CD4-positive, CD25-positive, alpha-beta regulatory T cell (primary cell): ENCODE measurements at regions not wholly inside any gene's neighbourhood (a gene's known extent, or its start where the extent isn't known, plus 50 kb on each side); places are given as distances from the start of the nearest gene placed in this dataset.

Experiments
- ATAC-seq, 2 donors: fragments of 150-1000 bp; cut with Tn5 transposase; one replicate each; pipeline ENCODE4 v1.10.0; 2021; ENCODE audit warnings: low read depth in 2 of 2, moderate number of reproducible peaks in 2 of 2, moderate library complexity in 1 of 2
- DNase-seq, 3 donors: peaks; one replicate each; pipeline versions ENCODE4 v3.0.0 to v3.0.0-alpha.2; 2012 to 2022; ENCODE audit warnings: mixed read lengths in 1 of 3
- H3K27ac ChIP-seq: one replicate; pipeline ENCODE4 v1.7.0; 2013; ENCODE audit warnings: mild to moderate bottlenecking, low read length; ENCODE audit not compliant: insufficient read depth, poor library complexity, severe bottlenecking
- H3K27me3 ChIP-seq: one replicate; pipeline ENCODE4 v1.7.0; 2013; ENCODE audit warnings: low read length; ENCODE audit not compliant: control insufficient read depth, insufficient read depth
- H3K36me3 ChIP-seq: one replicate; pipeline ENCODE4 v1.7.0; 2013; ENCODE audit warnings: mild to moderate bottlenecking, low read length, moderate library complexity; ENCODE audit not compliant: control insufficient read depth, insufficient read depth
- H3K4me1 ChIP-seq: 2 replicates; pipeline ENCODE4 v1.7.0; 2013; ENCODE audit warnings: mild to moderate bottlenecking, low read length; ENCODE audit not compliant: insufficient read depth, control insufficient read depth, poor library complexity, severe bottlenecking
- H3K4me3 ChIP-seq: one replicate; pipeline ENCODE4 v1.7.0; 2013; ENCODE audit warnings: low read depth, mild to moderate bottlenecking, low read length, moderate library complexity
- H3K9me3 ChIP-seq, 2 experiments: 1 replicate in 1 of 2; 2 replicates in 1 of 2; pipeline ENCODE4 v1.7.0; 2013; ENCODE audit warnings: low read length in 2 of 2, mild to moderate bottlenecking in 1 of 2, moderate library complexity in 1 of 2; ENCODE audit not compliant: control insufficient read depth in 2 of 2
- H3K27ac Mint-ChIP-seq, 3 donors: one replicate each; pipeline ENCODE4 v1.8.0; 2020 to 2022; ENCODE audit warnings: mild to moderate bottlenecking in 3 of 3, mixed read lengths in 3 of 3, moderate library complexity in 2 of 3
- H3K27me3 Mint-ChIP-seq: one replicate; pipeline ENCODE4 v1.8.0; 2022; ENCODE audit warnings: mild to moderate bottlenecking, mixed read lengths
- H3K36me3 Mint-ChIP-seq: one replicate; pipeline ENCODE4 v1.8.0; 2020; ENCODE audit warnings: mixed read lengths
- H3K4me1 Mint-ChIP-seq, 4 donors: one replicate each; pipeline ENCODE4 v1.8.0; 2020 to 2022; ENCODE audit warnings: mixed read lengths in 4 of 4, mild to moderate bottlenecking in 1 of 4
- H3K4me3 Mint-ChIP-seq, 4 donors: one replicate each; pipeline ENCODE4 v1.8.0; 2020 to 2022; ENCODE audit warnings: mild to moderate bottlenecking in 4 of 4, mixed read lengths in 4 of 4, moderate library complexity in 3 of 4
- H3K9me3 Mint-ChIP-seq, 7 donors: one replicate each; pipeline ENCODE4 v1.8.0; 2020 to 2022; ENCODE audit warnings: mixed read lengths in 7 of 7, mild to moderate bottlenecking in 3 of 7, moderate library complexity in 2 of 7

DNA sequence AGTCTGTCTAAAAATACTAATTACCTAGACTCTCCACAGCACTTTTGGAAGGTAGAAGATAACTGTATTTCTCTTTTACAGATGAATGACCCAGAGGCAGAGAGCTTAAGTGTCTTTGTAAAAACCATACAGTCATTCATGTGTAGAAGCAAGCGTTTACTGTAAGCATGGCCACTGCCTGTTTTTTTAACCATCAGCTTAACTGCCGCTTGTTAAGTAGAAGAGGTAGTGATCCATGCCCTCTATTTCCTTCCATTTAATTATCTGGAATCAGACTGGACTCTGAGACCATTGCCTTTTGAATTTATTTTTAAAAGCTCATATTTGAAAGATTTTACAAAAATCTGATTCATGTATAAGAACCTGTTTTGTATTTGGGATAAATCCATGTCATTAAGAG is 111.2 kb upstream of the TECRL start:
- Mint-ChIP-seq H3K9me3 (peaks cover 0 to 29% (median 3%) of the 10 kb centered on the region in 7 donors), H3K4me3 (no peak overlapping the region), H3K36me3 (no peaks in the 10 kb centered on the region), H3K27me3 (no peaks in the 10 kb centered on the region), H3K27ac (no peak overlapping the region), H3K4me1 (no peaks in the 10 kb centered on the region)
- no peak overlapping the region for H3K4me3 ChIP-seq
- H3K36me3 ChIP-seq = no peaks in the 10 kb centered on the region
- DNase-seq = no peak
- no peaks in the 10 kb centered on the region for H3K9me3 ChIP-seq
- no peak overlapping the region for H3K27ac ChIP-seq
- H3K27me3 ChIP-seq = no peaks in the 10 kb centered on the region
- no peaks in the 10 kb centered on the region for H3K4me1 ChIP-seq
- ATAC-seq = no peak

DNA sequence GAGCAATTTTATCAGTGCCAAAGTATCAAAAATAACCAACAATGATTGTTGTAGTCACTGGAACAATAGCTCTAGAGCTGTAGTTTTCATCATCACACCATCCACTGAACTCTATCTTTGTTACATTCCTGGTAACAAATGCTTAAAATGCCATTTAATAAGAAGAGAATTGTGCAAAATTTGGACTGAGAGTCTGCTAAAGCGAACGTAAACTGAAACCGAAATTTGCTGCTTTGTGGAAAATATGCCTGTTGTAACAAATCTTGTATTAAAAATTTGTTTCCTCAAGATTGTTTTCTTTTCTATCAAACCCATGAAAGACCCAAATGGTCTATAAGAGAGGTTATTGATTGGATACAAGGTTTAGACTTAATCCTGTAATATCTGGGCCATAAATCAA is 109.3 kb upstream of the TECRL start:
- Mint-ChIP-seq H3K27ac (no peak overlapping the region), H3K27me3 (no peaks in the 10 kb centered on the region), H3K9me3 (peaks cover 0 to 28% (median 3%) of the 10 kb centered on the region in 7 donors), H3K36me3 (no peaks in the 10 kb centered on the region), H3K4me1 (no peaks in the 10 kb centered on the region), H3K4me3 (no peak overlapping the region)
- DNase-seq (no peak), ATAC-seq (no peak)
- Histone ChIP-seq H3K27ac (no peak overlapping the region), H3K36me3 (no peaks in the 10 kb centered on the region), H3K27me3 (no peaks in the 10 kb centered on the region), H3K9me3 (no peaks in the 10 kb centered on the region), H3K4me3 (no peak overlapping the region), H3K4me1 (no peaks in the 10 kb centered on the region)

DNA sequence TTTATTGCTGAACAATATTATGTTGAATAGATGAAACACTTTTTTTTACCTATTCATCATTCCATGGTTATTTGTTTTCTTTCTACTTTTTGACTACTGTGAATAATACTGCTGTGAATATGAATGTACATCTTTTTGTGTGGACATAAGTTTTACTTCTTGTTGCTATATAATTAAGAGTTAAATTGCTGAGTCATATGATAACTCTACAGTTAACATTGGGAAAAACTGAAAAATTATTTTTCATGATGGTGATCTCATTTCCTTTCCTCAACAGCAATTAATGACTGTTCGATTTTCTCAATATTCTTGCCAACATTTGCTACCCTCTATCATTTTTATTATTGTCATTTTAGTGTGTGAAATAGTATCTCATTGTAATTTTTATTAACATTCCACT is 106.9 kb upstream of the TECRL start:
- ATAC-seq (no peak), DNase-seq (no peak)
- peaks cover 0 to 25% (median 4%) of the 10 kb centered on the region in 7 donors for H3K9me3 Mint-ChIP-seq
- Histone ChIP-seq H3K4me1 (no peaks in the 10 kb centered on the region), H3K9me3 (no peaks in the 10 kb centered on the region), H3K27ac (no peak overlapping the region), H3K27me3 (no peaks in the 10 kb centered on the region), H3K4me3 (no peak overlapping the region), H3K36me3 (no peaks in the 10 kb centered on the region)
- H3K36me3 Mint-ChIP-seq = no peaks in the 10 kb centered on the region
- H3K4me3 Mint-ChIP-seq = no peak overlapping the region
- H3K27me3 Mint-ChIP-seq = no peaks in the 10 kb centered on the region
- H3K4me1 Mint-ChIP-seq = no peaks in the 10 kb centered on the region
- no peak overlapping the region for H3K27ac Mint-ChIP-seq

DNA sequence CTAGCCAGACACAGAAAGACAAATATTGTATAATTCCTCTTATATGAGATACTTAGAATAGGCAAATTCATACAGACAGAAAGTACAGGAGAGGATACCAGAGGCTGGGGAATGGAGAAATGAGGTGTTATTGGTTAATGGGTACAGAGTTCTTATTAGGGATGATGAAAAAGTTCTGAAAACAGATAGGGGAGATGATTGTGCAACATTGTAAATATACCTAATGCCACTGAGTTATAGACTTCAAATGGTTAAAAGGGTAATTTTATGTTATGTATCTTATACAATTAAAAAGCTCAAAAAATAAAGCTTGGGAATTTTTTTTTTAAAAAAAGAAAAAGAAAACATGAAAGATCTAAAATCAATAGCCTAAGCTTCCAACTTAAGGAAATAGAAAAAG is 98.8 kb upstream of the TECRL start:
- no peak for DNase-seq
- H3K27ac Mint-ChIP-seq = no peak overlapping the region
- H3K4me3 Mint-ChIP-seq = no peak overlapping the region
- H3K36me3 ChIP-seq = no peaks in the 10 kb centered on the region
- no peaks in the 10 kb centered on the region for H3K4me1 ChIP-seq
- no peak for ATAC-seq
- H3K36me3 Mint-ChIP-seq = no peaks in the 10 kb centered on the region
- no peak overlapping the region for H3K4me3 ChIP-seq
- H3K27me3 Mint-ChIP-seq = no peaks in the 10 kb centered on the region
- peaks cover 0 to 5% of the 10 kb centered on the region in 2 experiments for H3K9me3 ChIP-seq
- H3K27ac ChIP-seq = no peak overlapping the region
- peaks cover 0 to 25% (median 3%) of the 10 kb centered on the region in 7 donors for H3K9me3 Mint-ChIP-seq
- no peaks in the 10 kb centered on the region for H3K4me1 Mint-ChIP-seq
- H3K27me3 ChIP-seq = no peaks in the 10 kb centered on the region

DNA sequence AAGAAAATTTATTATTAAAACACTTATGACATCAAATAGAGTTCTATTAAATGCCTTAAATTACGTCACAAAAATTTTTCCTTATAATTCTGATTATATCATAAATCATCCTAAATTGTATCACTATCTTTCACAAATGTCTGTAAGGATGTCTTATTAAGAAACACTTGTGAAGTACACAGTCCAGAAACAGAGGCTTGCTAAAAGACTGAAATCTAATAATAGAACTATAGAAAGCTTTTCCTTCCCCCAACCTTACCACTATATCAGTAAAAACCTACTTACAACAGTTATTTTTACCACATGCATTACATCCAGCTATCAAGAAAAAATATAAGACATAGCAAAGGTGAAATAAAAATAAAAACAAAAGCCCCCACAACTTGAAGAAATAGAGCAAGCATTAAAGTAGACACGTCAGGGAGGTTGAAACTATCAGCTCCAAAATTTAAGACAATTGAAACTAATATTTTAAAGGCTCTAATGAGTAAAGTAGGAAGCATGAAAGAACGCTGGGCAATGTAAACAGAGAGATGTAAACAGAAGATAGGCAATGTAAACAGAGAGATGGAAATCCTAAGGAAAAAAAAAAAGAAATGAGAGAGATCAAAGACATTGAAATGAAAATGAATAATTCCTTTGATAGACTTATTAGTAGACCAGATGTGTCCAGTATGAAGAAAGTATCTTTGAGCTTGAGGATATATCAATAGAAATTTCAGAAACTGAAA is 94.9 kb upstream of the TECRL start:
- peaks cover 0 to 32% (median 6%) of the 10 kb centered on the region in 7 donors for H3K9me3 Mint-ChIP-seq

DNA sequence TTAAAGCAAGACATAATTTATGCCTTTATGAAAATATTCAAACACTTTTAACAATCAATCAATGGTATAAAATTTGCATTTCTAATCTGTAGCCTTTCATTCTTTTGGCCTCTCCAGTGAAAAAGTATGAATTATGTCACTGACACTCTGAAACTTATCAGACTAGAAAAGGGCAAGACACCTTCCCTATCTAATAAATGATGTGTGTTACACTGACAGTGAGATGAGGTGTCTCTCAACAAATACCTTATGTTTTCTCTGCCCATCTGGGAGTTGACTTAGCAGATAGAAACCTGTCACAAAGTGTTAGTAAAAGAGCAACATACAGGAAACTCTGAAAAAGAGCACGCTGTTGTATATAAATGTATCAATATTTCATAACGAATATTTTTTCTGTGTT is 94.2 kb upstream of the TECRL start:
- Mint-ChIP-seq H3K4me1 (no peaks in the 10 kb centered on the region), H3K27me3 (no peaks in the 10 kb centered on the region), H3K27ac (no peak overlapping the region), H3K4me3 (no peak overlapping the region), H3K36me3 (no peaks in the 10 kb centered on the region), H3K9me3 (peaks cover 0 to 32% (median 6%) of the 10 kb centered on the region in 7 donors)
- Histone ChIP-seq H3K27me3 (no peaks in the 10 kb centered on the region), H3K4me1 (no peaks in the 10 kb centered on the region), H3K4me3 (no peak overlapping the region), H3K27ac (no peak overlapping the region), H3K36me3 (no peaks in the 10 kb centered on the region), H3K9me3 (peaks cover 0 to 9% of the 10 kb centered on the region in 2 experiments)
- DNase-seq = no peak
- no peak for ATAC-seq

More for the DNA sequence above, 94.9 kb upstream of the TECRL start:
- no peaks in the 10 kb centered on the region for H3K27me3 Mint-ChIP-seq
- no peak for DNase-seq
- H3K4me3 ChIP-seq = no peak overlapping the region
- H3K4me3 Mint-ChIP-seq = no peak overlapping the region
- H3K27me3 ChIP-seq = no peaks in the 10 kb centered on the region
- H3K27ac ChIP-seq = no peak overlapping the region
- H3K4me1 ChIP-seq = no peaks in the 10 kb centered on the region
- H3K4me1 Mint-ChIP-seq = no peaks in the 10 kb centered on the region
- H3K9me3 ChIP-seq = peaks cover 0 to 9% of the 10 kb centered on the region in 2 experiments
- H3K27ac Mint-ChIP-seq = no peak overlapping the region
- no peaks in the 10 kb centered on the region for H3K36me3 Mint-ChIP-seq
- no peaks in the 10 kb centered on the region for H3K36me3 ChIP-seq
- no peak for ATAC-seq

DNA sequence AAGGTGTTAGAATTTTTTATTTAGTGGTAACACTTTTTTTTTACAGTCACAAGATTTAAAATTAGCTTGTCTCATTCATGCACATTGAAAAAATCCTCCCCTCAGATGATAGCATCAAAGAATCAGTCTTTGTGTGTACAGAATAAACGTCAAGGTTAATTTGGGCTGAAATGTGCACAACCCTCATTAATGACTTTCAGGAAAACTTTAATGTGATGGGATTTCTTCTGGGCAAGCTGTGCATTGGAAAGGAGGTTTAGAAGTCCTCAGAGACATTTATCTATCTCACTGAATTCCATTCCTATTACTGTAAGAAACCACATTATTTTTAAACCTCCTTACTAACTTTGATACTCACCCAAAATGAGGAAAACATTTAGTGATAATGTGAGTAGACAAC is 88.2 kb upstream of the TECRL start:
- no peak overlapping the region for H3K4me3 ChIP-seq
- no peak for DNase-seq
- no peaks in the 10 kb centered on the region for H3K27me3 Mint-ChIP-seq
- no peak for ATAC-seq
- H3K27ac ChIP-seq = no peak overlapping the region
- H3K4me3 Mint-ChIP-seq = no peak overlapping the region
- no peak overlapping the region for H3K27ac Mint-ChIP-seq
- H3K9me3 ChIP-seq = peaks cover 0 to 4% of the 10 kb centered on the region in 2 experiments
- no peaks in the 10 kb centered on the region for H3K36me3 ChIP-seq
- H3K36me3 Mint-ChIP-seq = no peaks in the 10 kb centered on the region
- H3K4me1 ChIP-seq = no peaks in the 10 kb centered on the region
- peaks cover 0 to 30% (median 3%) of the 10 kb centered on the region in 7 donors for H3K9me3 Mint-ChIP-seq
- no peaks in the 10 kb centered on the region for H3K27me3 ChIP-seq
- no peaks in the 10 kb centered on the region for H3K4me1 Mint-ChIP-seq

DNA sequence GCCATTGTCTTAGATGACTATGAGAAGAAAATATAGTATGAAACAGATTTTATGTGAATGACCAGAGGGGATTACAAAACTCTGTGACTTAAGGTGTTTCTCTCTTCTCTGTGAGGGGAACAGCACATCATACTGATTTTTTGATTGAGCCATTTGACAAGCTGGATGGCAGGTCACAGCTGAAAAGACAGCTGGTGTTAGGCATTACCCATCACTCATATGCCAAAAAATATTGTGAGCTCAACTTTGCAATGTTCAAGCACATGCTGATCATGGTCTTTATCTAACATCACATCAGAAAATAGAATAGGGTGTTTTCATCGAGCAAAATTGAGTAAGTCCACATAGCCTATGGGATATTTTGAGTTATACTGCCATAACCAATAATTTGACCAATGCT is 86.7 kb upstream of the TECRL start:
- ATAC-seq = no peak

More for the DNA sequence above, 86.7 kb upstream of the TECRL start:
- H3K27ac ChIP-seq = no peak overlapping the region
- H3K36me3 ChIP-seq = no peaks in the 10 kb centered on the region
- Mint-ChIP-seq H3K36me3 (no peaks in the 10 kb centered on the region), H3K4me3 (no peak overlapping the region), H3K4me1 (no peaks in the 10 kb centered on the region), H3K9me3 (peaks cover 0 to 30% (median 4%) of the 10 kb centered on the region in 7 donors), H3K27ac (no peak overlapping the region), H3K27me3 (no peaks in the 10 kb centered on the region)
- no peaks in the 10 kb centered on the region for H3K27me3 ChIP-seq
- H3K4me1 ChIP-seq = no peaks in the 10 kb centered on the region
- peaks cover 2 to 4% of the 10 kb centered on the region in 2 experiments for H3K9me3 ChIP-seq
- no peak for DNase-seq
- no peak overlapping the region for H3K4me3 ChIP-seq
